Endothelial cell of umbilical vein (primary cell): ENCODE measurements at regions not wholly inside any gene's neighbourhood (a gene's known extent, or its start where the extent isn't known, plus 50 kb on each side); places are given as distances from the start of the nearest gene placed in this dataset.

Experiments
- BruUV-seq: library from RNA; stranded (reverse); fragments of 400-500 nt; replicated peaks from 2 replicates; lab custom pipeline; 2021; lab: Mats Ljungman, UMichigan
- CTCF ChIA-PET: fragments of 300-600, 350-600 bp; sonication (Branson Sonifier 250); formaldehyde crosslinking; loops from one replicate; lab custom pipeline; 2021; ENCODE audit warnings: antibody characterized with exemption, inconsistent platforms; lab: Charles Lee
- POLR2A ChIA-PET: fragments of 300-600, 350-600 bp; sonication (Branson Sonifier 250); formaldehyde crosslinking; loops from one replicate; lab custom pipeline; 2021; ENCODE audit warnings: antibody characterized with exemption, inconsistent platforms; lab: Charles Lee
- DNase-seq: peaks from one replicate; pipeline ENCODE4 v3.0.0-alpha.2; 2011; ENCODE audit warnings: low read depth, low spot score
- FAIRE-seq: peaks from 2 replicates; lab custom pipeline; 2011; peaks lifted over from hg19 to GRCh38; lab: Jason Lieb, UNC
- H2AFZ ChIP-seq: 2 replicates; pipeline ENCODE4 v1.6.0; 2012; ENCODE audit warnings: low read depth, low read length, control low read depth, inconsistent platforms
- H3K27ac ChIP-seq: 2 replicates; pipeline ENCODE4 v1.5.1; 2011; ENCODE audit warnings: low read depth, mild to moderate bottlenecking, control low read depth, low read length, moderate library complexity; ENCODE audit not compliant: insufficient read depth
- H3K27me3 ChIP-seq, 2 experiments: 2 replicates each; pipeline versions ENCODE4 v1.6.0 to v1.6.1; 2011; ENCODE audit warnings: low read length in 2 of 2, mixed read lengths in 1 of 2; ENCODE audit not compliant: control insufficient read depth in 2 of 2, insufficient read depth in 2 of 2
- H3K36me3 ChIP-seq, 2 experiments: 2 replicates in 1 of 2; 3 replicates in 1 of 2; pipeline ENCODE4 v1.5.1; 2011; ENCODE audit warnings: low read length in 2 of 2, mild to moderate bottlenecking in 1 of 2, moderate library complexity in 1 of 2; ENCODE audit not compliant: control insufficient read depth in 2 of 2, insufficient read depth in 2 of 2; ENCODE audit errors: extremely low read depth in 1 of 2
- H3K4me1 ChIP-seq: 3 replicates; pipeline ENCODE4 v1.5.1; 2011; ENCODE audit warnings: mild to moderate bottlenecking, low read length; ENCODE audit not compliant: control insufficient read depth, insufficient read depth; ENCODE audit errors: extremely low read depth
- H3K4me2 ChIP-seq: 2 replicates; pipeline ENCODE4 v1.6.1; 2011; ENCODE audit warnings: low read length, control low read depth, mixed read lengths; ENCODE audit not compliant: insufficient read depth
- H3K4me3 ChIP-seq, 3 experiments: fragments of 200-600 bp in 1 of 3; sonication (generic), shearing (Covaris generic) in 1 of 3; replicated peaks in 1 of 3; 2 replicates each; pipeline ENCODE4 v1.5.1; 2011 to 2016; ENCODE audit warnings: control low read depth in 3 of 3, low read length in 3 of 3, mild to moderate bottlenecking in 2 of 3, inconsistent platforms in 1 of 3, low read depth in 1 of 3, moderate library complexity in 1 of 3; ENCODE audit not compliant: insufficient read depth in 1 of 3
- H3K79me2 ChIP-seq: 2 replicates; pipeline ENCODE4 v1.6.0; 2012; ENCODE audit warnings: low read length, inconsistent platforms; ENCODE audit not compliant: control insufficient read depth, insufficient read depth
- H3K9ac ChIP-seq: replicated peaks from 2 replicates; pipeline ENCODE3; 2011; ENCODE audit warnings: low read length, control low read depth; ENCODE audit not compliant: insufficient read depth; ENCODE audit errors: extremely low read depth
- H3K9me1 ChIP-seq: replicated peaks from 3 replicates; pipeline ENCODE4 v1.6.0; 2011; ENCODE audit warnings: mild to moderate bottlenecking, low read length; ENCODE audit not compliant: control insufficient read depth, insufficient read depth; ENCODE audit errors: extremely low read depth
- H3K9me3 ChIP-seq: replicated peaks from 2 replicates; pipeline ENCODE4 v1.5.1; 2012; ENCODE audit warnings: low read length, inconsistent platforms; ENCODE audit not compliant: control insufficient read depth, insufficient read depth
- H4K20me1 ChIP-seq: replicated peaks from 2 replicates; pipeline ENCODE3; 2011; ENCODE audit warnings: mild to moderate bottlenecking, low read length; ENCODE audit not compliant: control insufficient read depth, insufficient read depth; ENCODE audit errors: extremely low read depth
- EZH2 ChIP-seq: IDR thresholded peaks from 2 replicates; pipeline ENCODE4 v1.6.1; 2012; ENCODE audit warnings: borderline replicate concordance, low read depth, mild to moderate bottlenecking, moderate library complexity, low read length, inconsistent platforms; ENCODE audit not compliant: severe bottlenecking
- FOS ChIP-seq: IDR thresholded peaks from 2 replicates; pipeline ENCODE4 v1.6.1; 2011; ENCODE audit warnings: mild to moderate bottlenecking, low read length, moderate library complexity, borderline replicate concordance; ENCODE audit not compliant: insufficient read depth
- GATA2 ChIP-seq: IDR thresholded peaks from 2 replicates; pipeline ENCODE4 v1.7.0; 2011; ENCODE audit warnings: low read depth, mild to moderate bottlenecking, moderate library complexity, mixed read lengths, low read length; ENCODE audit not compliant: insufficient read length, insufficient read depth
- JUN ChIP-seq: IDR thresholded peaks from 2 replicates; pipeline ENCODE4 v1.6.1; 2011; ENCODE audit warnings: borderline replicate concordance, low read depth; ENCODE audit not compliant: insufficient read length, insufficient read depth
- MYC ChIP-seq: IDR thresholded peaks from one replicate; pipeline ENCODE4 v1.6.1; 2011; ENCODE audit warnings: mild to moderate bottlenecking, low read depth, low read length
- POLR2A ChIP-seq: IDR thresholded peaks from 2 replicates; pipeline ENCODE4 v1.6.1; 2012; ENCODE audit warnings: low read depth, mild to moderate bottlenecking, control low read depth, low read length
- POLR2AphosphoS5 ChIP-seq: IDR thresholded peaks from 2 replicates; pipeline ENCODE4 v1.6.1; 2012; ENCODE audit warnings: low read depth, mild to moderate bottlenecking, control low read depth, low read length, moderate library complexity; ENCODE audit not compliant: insufficient read depth
- dilution Hi-C: fragments of 300-500 bp; cut with MboI; formaldehyde crosslinking; loops from one replicate; pipeline ENCODE4 v1.15.0; 2019; ENCODE audit warnings: low sequenced_read_pairs; ENCODE audit not compliant: extremely low pct_ligation_motif_present
- intact Hi-C: fragments of 100-400 bp; cut with micrococcal nuclease; formaldehyde crosslinking; loops from one replicate; pipeline ENCODE4 v1.10.0; 2022
- TF ChIP-seq, protein P1 (sequence below): IDR thresholded peaks from 2 replicates; pipeline ENCODE4 v1.6.1; 2011; ENCODE audit not compliant: insufficient read depth, insufficient read length

DNA sequence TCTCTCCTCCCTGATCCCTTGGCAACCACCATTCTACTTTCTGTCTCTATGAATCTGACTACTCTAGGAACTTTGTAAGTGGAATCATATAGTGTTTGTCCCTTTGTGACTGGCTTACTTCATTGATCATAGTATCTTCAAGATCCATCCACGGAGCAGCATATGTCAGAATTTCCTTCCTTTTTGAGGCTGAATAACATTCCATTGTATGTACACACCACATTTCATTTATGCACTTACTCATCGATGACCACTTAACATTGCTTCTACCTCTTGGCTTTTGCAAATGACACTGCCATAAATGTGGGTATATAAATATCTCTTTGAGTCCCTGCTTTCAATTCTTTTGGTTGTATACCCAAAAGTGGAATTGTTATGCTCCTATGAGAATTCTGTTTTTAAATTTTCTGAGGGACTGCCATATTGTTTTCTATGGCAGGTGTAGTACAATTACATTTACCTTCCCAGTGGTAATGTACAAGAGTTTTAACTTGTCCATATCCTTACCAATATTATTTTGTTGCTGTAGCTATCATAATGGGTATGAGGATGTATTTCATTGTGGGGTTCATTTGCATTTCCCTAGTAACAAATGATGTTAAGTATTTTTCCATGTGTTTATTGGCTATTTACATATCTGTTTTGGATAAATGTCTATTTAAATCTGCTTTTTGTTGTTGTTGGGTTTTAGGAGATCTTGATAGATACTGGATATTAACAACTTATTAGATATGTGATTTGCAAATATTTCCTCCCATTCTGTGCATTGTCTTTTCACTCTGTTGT lies 466.1 kb downstream of the C4orf33 start:
- DNase-seq = peak; percentile 75
- no peaks in the 10 kb centered on the region for H3K79me2 ChIP-seq
- H3K27me3 ChIP-seq = no peaks in the 10 kb centered on the region
- no peak overlapping the region for H3K9ac ChIP-seq
- H2AFZ ChIP-seq = peak overlapping the region; percentile 68
- TF ChIP-seq FOS = peak; percentile 74
- no peak for TF ChIP-seq MYC
- no peak for TF ChIP-seq EZH2
- no peak for TF ChIP-seq POLR2A
- TF ChIP-seq JUN = peak; percentile 88
- peak; percentile 57 for TF ChIP-seq GATA2
- peak; percentile 30 for TF ChIP-seq POLR2AphosphoS5
- TF ChIP-seq, protein P1, sequence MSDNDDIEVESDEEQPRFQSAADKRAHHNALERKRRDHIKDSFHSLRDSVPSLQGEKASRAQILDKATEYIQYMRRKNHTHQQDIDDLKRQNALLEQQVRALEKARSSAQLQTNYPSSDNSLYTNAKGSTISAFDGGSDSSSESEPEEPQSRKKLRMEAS = no peak
- H4K20me1 ChIP-seq = no peaks in the 10 kb centered on the region
- peak; percentile 59 for FAIRE-seq
- no peaks in the 10 kb centered on the region for H3K36me3 ChIP-seq
- dilution Hi-C loops (no loop called here), intact Hi-C loops (loop anchor here (1.0 kb wide), 2 partner anchors 12 to 16 kb away; no protein-coding TSS in a partner anchor)
- CTCF ChIA-PET = no interaction called here
- POLR2A ChIA-PET = no interaction called here
- TSS peak; percentile 77 for BruUV-seq
- peaks cover 11% of the 10 kb centered on the region for H3K4me1 ChIP-seq
- H3K27ac ChIP-seq = peak overlapping the region; percentile 50
- no peaks in the 10 kb centered on the region for H3K9me1 ChIP-seq
- H3K9me3 ChIP-seq = no peaks in the 10 kb centered on the region
- no peak overlapping the region for H3K4me3 ChIP-seq
- H3K4me2 ChIP-seq = peak overlapping the region; percentile 27
